C4-2B (cell line): ENCODE measurements at regions not wholly inside any gene's neighbourhood (a gene's known extent, or its start where the extent isn't known, plus 50 kb on each side); places are given as distances from the start of the nearest gene placed in this dataset.

Experiments used
- H3K27ac ChIP-seq: fragments of 450-650 bp; 2 replicates; pipeline ENCODE4 v1.5.1; 2017
- CTCF ChIP-seq: fragments of 450-650 bp; conservative IDR thresholded peaks from 2 replicates; pipeline ENCODE4 v1.5.1; 2017; ENCODE audit warnings: mild to moderate bottlenecking
- ZFX ChIP-seq: fragments of 450-650 bp; IDR thresholded peaks from 2 replicates; pipeline ENCODE4 v1.6.1; 2017

- H3K27ac ChIP-seq, result no peak overlapping the region
- TF ChIP-seq CTCF (no peak), ZFX (no peak)
Observed at GRCh38 chr12:67760586-67761275, 112.2 kb downstream of the DYRK2 start.

- no peak overlapping the region for H3K27ac ChIP-seq
- TF ChIP-seq ZFX, result no peak
- no peak for TF ChIP-seq CTCF
Observed at GRCh38 chr12:67761566-67761965, 113.0 kb downstream of the DYRK2 start.

- TF ChIP-seq ZFX, result no peak
- no peak for TF ChIP-seq CTCF
- H3K27ac ChIP-seq, result no peak overlapping the region
Observed at GRCh38 chr12:67764055-67764454, 115.5 kb downstream of the DYRK2 start.

GRCh38 chr12:67764946-67765619, 116.5 kb downstream of the DYRK2 start:
- TF ChIP-seq ZFX, result no peak
- no peak for TF ChIP-seq CTCF
- no peak overlapping the region for H3K27ac ChIP-seq

- H3K27ac ChIP-seq, result no peak overlapping the region
- TF ChIP-seq CTCF (no peak), ZFX (no peak)
Observed at GRCh38 chr12:67765776-67766766, 117.5 kb downstream of the DYRK2 start.

GRCh38 chr12:67772267-67773169, 124.0 kb downstream of the DYRK2 start:
- TF ChIP-seq CTCF (no peak), ZFX (no peak)
- no peak overlapping the region for H3K27ac ChIP-seq
